DOHH2 (cell line): ENCODE measurements at regions not wholly inside any gene's neighbourhood (a gene's known extent, or its start where the extent isn't known, plus 50 kb on each side); places are given as distances from the start of the nearest gene placed in this dataset.

Experiments
- H3F3A ChIP-seq: fragments of 200-600 bp; sonication (generic), shearing (Covaris generic); 2 replicates; pipeline ENCODE4 v1.6.0; 2016; ENCODE audit warnings: antibody characterized with exemption, mild to moderate bottlenecking; ENCODE audit not compliant: control insufficient read depth, insufficient read depth
- H3K27ac ChIP-seq: fragments of 200-600 bp; sonication (generic); 2 replicates; pipeline ENCODE4 v1.5.1; 2014; ENCODE audit warnings: low read depth, mild to moderate bottlenecking, low read length, moderate library complexity
- H3K27me3 ChIP-seq: fragments of 200-600 bp; sonication (generic); 2 replicates; pipeline ENCODE4 v1.6.1; 2014; ENCODE audit warnings: mild to moderate bottlenecking, low read length, mixed read lengths; ENCODE audit not compliant: control insufficient read depth
- H3K36me3 ChIP-seq: fragments of 200-600 bp; sonication (generic); 2 replicates; pipeline ENCODE4 v1.6.1; 2014; ENCODE audit warnings: mild to moderate bottlenecking, low read length, moderate library complexity, mixed read lengths; ENCODE audit not compliant: control insufficient read depth
- H3K4me1 ChIP-seq: fragments of 200-600 bp; sonication (generic); 2 replicates; pipeline ENCODE4 v1.6.1; 2014; ENCODE audit warnings: mild to moderate bottlenecking, low read length, mixed read lengths; ENCODE audit not compliant: control insufficient read depth
- H3K4me2 ChIP-seq: fragments of 200-600 bp; sonication (generic); 2 replicates; pipeline ENCODE4 v1.6.0; 2014; ENCODE audit warnings: mild to moderate bottlenecking, low read length, moderate library complexity
- H3K4me3 ChIP-seq: fragments of 200-600 bp; sonication (generic); 2 replicates; pipeline ENCODE4 v1.5.1; 2014; ENCODE audit warnings: mild to moderate bottlenecking, low read length, mixed read lengths
- H3K79me2 ChIP-seq: fragments of 200-600 bp; sonication (generic); 2 replicates; pipeline ENCODE4 v1.6.1; 2014; ENCODE audit warnings: mild to moderate bottlenecking, low read length, mixed read lengths; ENCODE audit not compliant: control insufficient read depth
- H3K9me2 ChIP-seq: fragments of 200-600 bp; sonication (generic); replicated peaks from 2 replicates; pipeline ENCODE4 v1.6.1; 2014; ENCODE audit warnings: mild to moderate bottlenecking, low read length, mixed read lengths; ENCODE audit not compliant: control insufficient read depth
- H3K9me3 ChIP-seq: fragments of 200-600 bp; sonication (generic); 2 replicates; pipeline ENCODE4 v1.6.1; 2014; ENCODE audit warnings: antibody characterized with exemption, low read length, mixed read lengths; ENCODE audit not compliant: control insufficient read depth, insufficient read depth
- H4K20me1 ChIP-seq: fragments of 200-600 bp; sonication (generic); 2 replicates; pipeline ENCODE4 v1.6.0; 2014; ENCODE audit warnings: low read depth, mild to moderate bottlenecking, antibody characterized with exemption, low read length, moderate library complexity; ENCODE audit not compliant: control insufficient read depth, insufficient read depth
- EZH2phosphoT487 ChIP-seq: fragments of 200-600 bp; sonication (generic); IDR thresholded peaks from 2 replicates; pipeline ENCODE4 v1.6.1; 2017; ENCODE audit warnings: borderline replicate concordance, mild to moderate bottlenecking, antibody characterized with exemption, low read length, moderate library complexity, mixed read lengths
- TF ChIP-seq, protein P1 (sequence below): fragments of 200-600 bp; sonication (generic); IDR thresholded peaks from one replicate; pipeline ENCODE4 v1.5.1; 2014; ENCODE audit warnings: antibody characterized with exemption, mild to moderate bottlenecking, low read depth, low read length; ENCODE audit not compliant: poor library complexity, severe bottlenecking

- no peaks in the 10 kb centered on the region for H3K79me2 ChIP-seq
- no peak overlapping the region for H3K4me2 ChIP-seq
- no peak overlapping the region for H3K27ac ChIP-seq
- no peaks in the 10 kb centered on the region for H3K36me3 ChIP-seq
- H3K9me3 ChIP-seq = peaks cover 2% of the 10 kb centered on the region; the same call in 1 of the 2 replicates
- no peaks in the 10 kb centered on the region for H3K9me2 ChIP-seq
- H3K4me1 ChIP-seq = no peaks in the 10 kb centered on the region
- no peaks in the 10 kb centered on the region for H4K20me1 ChIP-seq
- no peaks in the 10 kb centered on the region for H3F3A ChIP-seq
- H3K4me3 ChIP-seq = no peak overlapping the region
- H3K27me3 ChIP-seq = no peaks in the 10 kb centered on the region
- TF ChIP-seq EZH2phosphoT487 = no peak
- TF ChIP-seq, protein P1, sequence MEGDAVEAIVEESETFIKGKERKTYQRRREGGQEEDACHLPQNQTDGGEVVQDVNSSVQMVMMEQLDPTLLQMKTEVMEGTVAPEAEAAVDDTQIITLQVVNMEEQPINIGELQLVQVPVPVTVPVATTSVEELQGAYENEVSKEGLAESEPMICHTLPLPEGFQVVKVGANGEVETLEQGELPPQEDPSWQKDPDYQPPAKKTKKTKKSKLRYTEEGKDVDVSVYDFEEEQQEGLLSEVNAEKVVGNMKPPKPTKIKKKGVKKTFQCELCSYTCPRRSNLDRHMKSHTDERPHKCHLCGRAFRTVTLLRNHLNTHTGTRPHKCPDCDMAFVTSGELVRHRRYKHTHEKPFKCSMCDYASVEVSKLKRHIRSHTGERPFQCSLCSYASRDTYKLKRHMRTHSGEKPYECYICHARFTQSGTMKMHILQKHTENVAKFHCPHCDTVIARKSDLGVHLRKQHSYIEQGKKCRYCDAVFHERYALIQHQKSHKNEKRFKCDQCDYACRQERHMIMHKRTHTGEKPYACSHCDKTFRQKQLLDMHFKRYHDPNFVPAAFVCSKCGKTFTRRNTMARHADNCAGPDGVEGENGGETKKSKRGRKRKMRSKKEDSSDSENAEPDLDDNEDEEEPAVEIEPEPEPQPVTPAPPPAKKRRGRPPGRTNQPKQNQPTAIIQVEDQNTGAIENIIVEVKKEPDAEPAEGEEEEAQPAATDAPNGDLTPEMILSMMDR = no peak
These were observed 209.8 kb downstream of the BCL11B start for GRCh38 chr14:99062216-99062615.

DNA sequence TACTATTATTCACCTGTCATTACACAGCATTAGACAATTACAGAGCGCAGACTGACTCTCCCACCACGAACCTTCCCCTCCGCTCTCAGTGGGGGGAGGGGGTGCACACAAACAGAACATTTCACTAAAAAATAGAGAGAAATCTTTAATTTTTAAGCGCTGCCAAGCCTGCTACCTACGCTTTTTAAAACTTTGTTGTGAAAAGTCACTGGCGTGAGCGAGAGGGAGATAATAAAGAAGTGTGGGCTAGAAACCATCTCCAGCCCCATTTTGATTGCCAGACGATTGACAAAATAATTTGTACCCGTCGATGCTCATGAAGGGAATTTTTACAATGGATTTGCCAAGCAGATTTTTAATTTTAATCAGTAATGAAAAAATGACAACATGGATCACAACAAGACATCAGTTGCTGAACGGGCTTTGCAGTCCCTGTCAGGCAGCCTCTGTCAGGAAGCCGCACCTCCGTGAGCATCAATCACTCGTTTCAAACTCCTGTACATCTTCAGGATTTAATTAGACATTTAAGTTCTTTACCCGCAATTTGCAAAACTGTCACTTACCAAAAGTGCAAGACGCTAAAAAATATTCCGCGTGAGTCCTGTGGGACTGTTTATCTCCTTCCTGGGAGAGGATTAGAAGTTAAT is 209.1 kb downstream of the BCL11B start:
- Histone ChIP-seq H3K9me3 (no peaks in the 10 kb centered on the region), H3K27ac (no peak overlapping the region), H3K4me3 (no peak overlapping the region), H3K4me1 (no peaks in the 10 kb centered on the region), H3K36me3 (no peaks in the 10 kb centered on the region), H3K4me2 (no peak overlapping the region), H3F3A (no peaks in the 10 kb centered on the region), H3K27me3 (no peaks in the 10 kb centered on the region), H3K79me2 (no peaks in the 10 kb centered on the region), H3K9me2 (no peaks in the 10 kb centered on the region), H4K20me1 (no peaks in the 10 kb centered on the region)
- TF ChIP-seq, protein P1 = no peak
- no peak for TF ChIP-seq EZH2phosphoT487

DNA sequence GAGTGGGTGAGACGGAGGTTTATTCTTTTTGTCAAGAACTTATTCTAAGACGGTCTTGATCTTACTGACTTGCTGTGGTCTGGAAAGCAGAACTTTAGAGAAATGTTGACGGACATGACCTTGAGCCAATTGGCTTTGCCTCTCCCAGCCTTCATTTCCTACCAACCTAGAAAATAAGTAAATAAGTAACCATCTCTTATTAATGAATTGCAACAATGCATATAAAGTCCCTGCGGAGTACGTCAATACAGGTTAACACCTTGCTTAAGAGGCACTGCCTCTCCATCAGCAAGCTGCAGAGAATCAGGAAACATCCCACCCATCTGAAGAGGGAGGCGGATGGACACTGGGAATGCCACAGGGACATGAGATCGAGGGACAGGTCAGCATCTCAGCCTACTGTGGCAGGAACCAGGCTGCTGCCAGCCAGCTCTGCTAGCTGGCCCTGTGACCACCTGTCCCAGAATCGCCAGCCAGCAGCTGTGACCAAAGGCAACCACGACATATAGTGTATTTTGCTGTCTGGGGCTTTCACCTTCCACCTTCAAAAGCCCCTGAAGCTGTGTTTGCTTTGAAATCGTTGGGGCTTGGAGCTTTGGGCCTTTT is 208.3 kb downstream of the BCL11B start:
- Histone ChIP-seq H3K36me3 (no peaks in the 10 kb centered on the region), H3K79me2 (no peaks in the 10 kb centered on the region), H3K27me3 (no peaks in the 10 kb centered on the region), H3K4me1 (no peaks in the 10 kb centered on the region), H4K20me1 (no peaks in the 10 kb centered on the region), H3F3A (no peaks in the 10 kb centered on the region), H3K9me3 (no peaks in the 10 kb centered on the region), H3K4me3 (no peak overlapping the region), H3K4me2 (no peak overlapping the region), H3K27ac (no peak overlapping the region), H3K9me2 (no peaks in the 10 kb centered on the region)
- TF ChIP-seq, protein P1 = no peak
- no peak for TF ChIP-seq EZH2phosphoT487
